Right lobe of liver (tissue), 4 donors: ENCODE measurements at regions not wholly inside any gene's neighbourhood (a gene's known extent, or its start where the extent isn't known, plus 50 kb on each side); places are given as distances from the start of the nearest gene placed in this dataset.

Experiments used
- POLR2A ChIP-seq: fragments of 450-650 bp; IDR thresholded peaks from one replicate; pipeline ENCODE4 v1.6.1; 2017; ENCODE audit warnings: antibody characterized with exemption, mild to moderate bottlenecking
- TF ChIP-seq, protein P1 (sequence below), 4 donors: fragments of 200-600 bp in 3 of 4; fragments of 450-650 bp in 1 of 4; IDR thresholded peaks; one replicate each; pipeline versions ENCODE4 v1.5.1 to v1.8.0; 2016 to 2022; ENCODE audit warnings: antibody characterized with exemption in 4 of 4, mild to moderate bottlenecking in 2 of 4
- donor health status: DM: no; HTN: no; CAD: no.
- donor health status: DM: no; HTN: no; CAD: no.
- donor health status: DM: no; HTN: yes; CAD: no.

- TF ChIP-seq, protein P1, sequence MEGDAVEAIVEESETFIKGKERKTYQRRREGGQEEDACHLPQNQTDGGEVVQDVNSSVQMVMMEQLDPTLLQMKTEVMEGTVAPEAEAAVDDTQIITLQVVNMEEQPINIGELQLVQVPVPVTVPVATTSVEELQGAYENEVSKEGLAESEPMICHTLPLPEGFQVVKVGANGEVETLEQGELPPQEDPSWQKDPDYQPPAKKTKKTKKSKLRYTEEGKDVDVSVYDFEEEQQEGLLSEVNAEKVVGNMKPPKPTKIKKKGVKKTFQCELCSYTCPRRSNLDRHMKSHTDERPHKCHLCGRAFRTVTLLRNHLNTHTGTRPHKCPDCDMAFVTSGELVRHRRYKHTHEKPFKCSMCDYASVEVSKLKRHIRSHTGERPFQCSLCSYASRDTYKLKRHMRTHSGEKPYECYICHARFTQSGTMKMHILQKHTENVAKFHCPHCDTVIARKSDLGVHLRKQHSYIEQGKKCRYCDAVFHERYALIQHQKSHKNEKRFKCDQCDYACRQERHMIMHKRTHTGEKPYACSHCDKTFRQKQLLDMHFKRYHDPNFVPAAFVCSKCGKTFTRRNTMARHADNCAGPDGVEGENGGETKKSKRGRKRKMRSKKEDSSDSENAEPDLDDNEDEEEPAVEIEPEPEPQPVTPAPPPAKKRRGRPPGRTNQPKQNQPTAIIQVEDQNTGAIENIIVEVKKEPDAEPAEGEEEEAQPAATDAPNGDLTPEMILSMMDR (IDR thresholded peaks at IDR 0.05): no peak
- TF ChIP-seq POLR2A: no peak
Measured at GRCh38 chr3:11713171-11713570, 69.5 kb upstream of the VGLL4 start.
